Activated T-helper 2 cell treated with anti-CD3 and anti-CD28 coated beads, Interferon-gamma antibody, Interleukin-2, Interleukin-4, amounts not matched to agents 10 μg/mL and 5 μg/mL and 100 μg/mL, durations not matched to agents 14 hours and 24 hours and 36 hours (primary cell): ENCODE measurements at regions not wholly inside any gene's neighbourhood (a gene's known extent, or its start where the extent isn't known, plus 50 kb on each side); places are given as distances from the start of the nearest gene placed in this dataset.

Experiments
- DNase-seq: peaks from one replicate; pipeline ENCODE4 v3.0.0; 2021; ENCODE audit warnings: low spot score
- H3K27ac Mint-ChIP-seq: one replicate; pipeline ENCODE4 v1.8.0; 2021; ENCODE audit warnings: mixed read lengths
- H3K27me3 Mint-ChIP-seq: one replicate; pipeline ENCODE4 v1.8.0; 2021; ENCODE audit warnings: low read depth, mixed read lengths
- H3K36me3 Mint-ChIP-seq: one replicate; pipeline ENCODE4 v1.8.0; 2021; ENCODE audit warnings: low read depth, mixed read lengths
- H3K4me1 Mint-ChIP-seq: one replicate; pipeline ENCODE4 v1.8.0; 2021; ENCODE audit warnings: low read depth, mixed read lengths
- H3K4me3 Mint-ChIP-seq: one replicate; pipeline ENCODE4 v1.8.0; 2021; ENCODE audit warnings: low read depth, mild to moderate bottlenecking, moderate library complexity, mixed read lengths
- H3K9me3 Mint-ChIP-seq: one replicate; pipeline ENCODE4 v1.8.0; 2021; ENCODE audit warnings: mixed read lengths
- intact Hi-C: fragments of 100-400 bp; cut with micrococcal nuclease; formaldehyde crosslinking; loops from one replicate; pipeline ENCODE4 v1.15.1; 2023

DNA sequence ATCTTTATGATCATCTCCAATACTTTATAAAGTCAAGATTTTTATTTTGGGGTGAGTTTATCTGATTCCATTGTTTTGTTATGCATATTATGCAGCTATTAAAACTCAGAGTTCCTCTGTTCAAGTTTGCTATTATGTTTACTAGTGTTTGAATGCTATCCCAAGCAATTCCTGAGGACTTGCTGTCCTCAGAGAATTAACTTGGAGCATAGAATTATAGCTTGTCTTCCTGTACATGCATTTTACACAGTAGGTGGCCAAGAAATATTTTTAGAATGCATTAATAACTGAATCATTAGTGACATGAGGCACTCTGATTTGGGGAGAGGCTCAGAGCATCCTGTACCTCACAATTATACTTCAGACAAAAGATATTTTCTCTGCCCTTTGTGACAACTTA, 195.6 kb upstream of the MIR17HG start:
- H3K27me3 Mint-ChIP-seq = no peaks in the 10 kb centered on the region
- H3K4me1 Mint-ChIP-seq = no peaks in the 10 kb centered on the region
- no peaks in the 10 kb centered on the region for H3K36me3 Mint-ChIP-seq
- no peak overlapping the region for H3K27ac Mint-ChIP-seq
- H3K4me3 Mint-ChIP-seq = no peak overlapping the region
- intact Hi-C loops = no loop called here
- no peak for DNase-seq
- no peaks in the 10 kb centered on the region for H3K9me3 Mint-ChIP-seq

DNA sequence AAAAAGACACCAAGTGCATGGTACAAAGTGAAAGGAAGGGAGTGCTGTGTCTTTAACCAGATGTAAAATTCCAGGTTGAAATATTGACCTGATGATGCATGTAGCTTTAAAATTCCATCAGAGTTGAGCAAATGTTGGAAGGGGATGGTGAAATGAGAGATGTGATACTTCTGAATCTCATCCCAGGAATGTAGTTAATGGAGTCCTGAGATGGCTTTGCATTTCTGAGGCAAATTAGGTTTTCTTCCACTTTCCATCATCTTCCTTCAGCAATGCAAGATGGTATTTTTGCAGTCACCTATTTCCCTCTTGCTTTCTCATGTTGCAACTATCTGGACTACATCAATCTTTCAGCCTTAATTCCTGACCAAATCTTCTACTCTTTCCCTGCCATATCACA, 194.1 kb upstream of the MIR17HG start:
- no peak overlapping the region for H3K4me3 Mint-ChIP-seq

DNA sequence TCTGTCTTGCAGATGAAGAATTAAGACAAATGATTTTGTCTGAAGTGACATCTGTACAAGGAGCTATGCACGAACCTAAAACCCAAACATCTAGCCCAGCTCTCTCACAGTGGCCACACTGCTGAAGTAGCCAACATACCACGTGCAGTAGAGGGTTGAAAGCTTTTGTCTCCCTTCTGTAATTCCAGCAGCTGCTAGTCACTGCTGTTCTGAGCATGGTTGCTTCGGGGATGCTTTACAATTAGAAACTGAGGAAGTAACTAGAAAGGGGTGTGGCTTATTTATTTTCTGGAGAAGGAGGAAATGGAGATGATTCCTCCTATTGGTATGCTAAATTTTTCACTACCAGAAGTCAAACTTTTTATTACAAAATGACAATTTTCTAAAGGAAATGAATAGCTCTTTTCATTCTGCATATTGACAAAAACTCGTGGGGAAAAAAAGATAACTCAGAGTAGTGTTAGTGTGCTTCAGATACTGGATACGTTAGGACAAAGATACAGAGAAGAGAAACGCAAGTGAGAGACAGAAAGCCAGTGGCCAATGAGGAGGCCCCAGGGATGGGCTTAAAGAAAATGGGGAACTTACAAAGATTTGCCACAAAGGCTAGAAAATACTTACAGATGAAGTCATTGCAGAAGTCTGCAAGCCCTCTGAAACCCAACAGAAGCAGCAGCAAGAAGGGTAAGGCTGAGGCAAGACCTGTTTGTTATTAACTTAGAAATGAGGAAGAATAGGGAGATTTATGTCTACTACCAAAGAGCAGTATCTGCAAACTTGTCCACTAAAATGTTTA, 192.7 kb upstream of the MIR17HG start:
- no peak overlapping the region for H3K4me3 Mint-ChIP-seq

More for the DNA sequence above, 194.1 kb upstream of the MIR17HG start:
- no peaks in the 10 kb centered on the region for H3K27me3 Mint-ChIP-seq
- intact Hi-C loops = no loop called here
- H3K4me1 Mint-ChIP-seq = no peaks in the 10 kb centered on the region
- H3K9me3 Mint-ChIP-seq = no peaks in the 10 kb centered on the region
- no peaks in the 10 kb centered on the region for H3K36me3 Mint-ChIP-seq
- DNase-seq = no peak
- no peak overlapping the region for H3K27ac Mint-ChIP-seq

DNA sequence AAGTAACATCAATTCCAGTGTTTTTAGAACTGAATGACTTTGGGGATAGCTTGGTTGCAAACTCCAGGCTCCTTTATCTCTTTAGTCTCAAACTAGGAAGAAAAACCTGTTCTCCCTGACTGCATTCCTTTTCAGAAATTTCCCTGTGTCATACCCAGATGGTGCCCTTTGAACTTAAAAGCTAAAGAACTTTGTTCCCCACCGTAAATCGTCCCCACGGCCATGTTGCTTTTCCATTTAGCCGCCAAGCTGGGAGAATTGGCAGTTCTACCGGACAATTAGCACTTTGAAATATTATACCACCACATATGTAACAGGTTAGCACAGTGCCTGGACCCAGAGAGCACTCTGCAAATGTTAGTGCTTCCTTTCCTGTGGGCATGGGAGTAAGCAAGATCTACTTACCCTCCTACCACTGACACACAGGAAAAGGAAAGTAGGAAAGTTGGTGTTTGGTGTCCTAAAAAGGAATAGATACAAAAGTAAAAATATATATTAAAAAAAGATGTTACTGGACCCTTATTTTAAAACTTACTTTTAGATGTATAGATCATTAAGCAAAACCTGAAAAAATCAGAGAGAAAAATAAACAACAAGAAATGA, 191.9 kb upstream of the MIR17HG start:
- H3K27ac Mint-ChIP-seq = no peak overlapping the region
- H3K36me3 Mint-ChIP-seq = no peaks in the 10 kb centered on the region
- H3K27me3 Mint-ChIP-seq = peaks cover 4% of the 10 kb centered on the region
- intact Hi-C loops = no loop called here
- no peak for DNase-seq
- no peak overlapping the region for H3K4me3 Mint-ChIP-seq
- H3K4me1 Mint-ChIP-seq = no peaks in the 10 kb centered on the region
- no peaks in the 10 kb centered on the region for H3K9me3 Mint-ChIP-seq

More for the DNA sequence above, 192.7 kb upstream of the MIR17HG start:
- Mint-ChIP-seq H3K9me3 (no peaks in the 10 kb centered on the region), H3K27me3 (peaks cover 4% of the 10 kb centered on the region), H3K36me3 (no peaks in the 10 kb centered on the region), H3K4me1 (no peaks in the 10 kb centered on the region), H3K27ac (no peak overlapping the region)
- intact Hi-C loops = no loop called here
- no peak for DNase-seq

DNA sequence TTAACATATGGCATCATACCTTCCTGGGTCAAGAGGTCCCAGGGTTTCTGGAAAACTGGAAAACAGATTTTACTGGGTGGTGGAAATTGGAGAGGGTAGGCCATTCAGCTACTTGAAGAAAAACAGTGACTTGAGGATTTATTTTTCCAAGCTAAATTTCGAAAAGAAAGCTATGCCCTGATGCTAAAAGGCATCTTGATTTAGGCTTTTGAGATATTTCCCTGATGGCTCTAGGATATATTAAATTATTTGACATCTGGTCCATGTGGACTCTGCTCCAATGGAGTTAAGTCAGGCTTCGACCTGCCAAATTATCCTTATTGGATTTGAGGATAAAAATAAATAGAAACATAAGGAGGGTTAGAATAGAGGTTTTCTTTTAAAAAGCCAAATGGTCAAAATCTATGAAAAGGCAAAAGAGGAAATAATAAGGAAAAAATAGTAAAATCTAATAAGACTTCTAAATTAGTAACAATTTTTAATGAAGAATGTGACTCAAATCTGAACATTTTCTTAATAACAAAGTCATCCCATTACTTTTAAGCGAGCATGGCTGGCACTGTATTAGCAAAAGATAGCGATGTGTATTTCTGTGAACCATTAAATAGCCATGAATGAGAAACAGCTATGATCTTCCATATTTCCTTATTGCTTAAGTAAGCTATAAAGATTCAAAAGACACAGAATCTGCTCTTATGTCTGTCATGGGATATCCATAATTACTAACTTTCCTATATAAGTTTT, 190.0 kb upstream of the MIR17HG start:
- intact Hi-C loops = no loop called here
- H3K9me3 Mint-ChIP-seq = no peaks in the 10 kb centered on the region
- no peak overlapping the region for H3K4me3 Mint-ChIP-seq
- no peaks in the 10 kb centered on the region for H3K36me3 Mint-ChIP-seq
- H3K27me3 Mint-ChIP-seq = peaks cover 4% of the 10 kb centered on the region
- H3K27ac Mint-ChIP-seq = no peak overlapping the region
- no peak for DNase-seq
- H3K4me1 Mint-ChIP-seq = no peaks in the 10 kb centered on the region

DNA sequence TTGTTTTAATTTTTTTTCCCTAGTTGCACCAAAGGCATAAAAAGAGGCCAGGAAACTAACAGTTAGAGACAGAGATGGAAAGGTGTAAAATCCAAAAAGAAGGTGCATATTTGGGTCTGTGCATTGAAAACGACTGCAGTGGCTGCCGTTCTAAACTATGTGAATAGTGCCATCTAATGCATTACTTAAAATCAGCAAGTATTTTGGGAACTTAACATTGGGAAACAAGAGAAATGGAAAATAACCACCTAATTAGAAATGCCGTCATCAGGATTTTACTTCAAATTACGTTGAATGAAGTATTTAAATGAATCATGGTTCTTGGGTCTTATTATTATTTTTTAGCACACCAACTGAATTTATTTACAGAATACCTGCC, 189.5 kb upstream of the MIR17HG start:
- Mint-ChIP-seq H3K36me3 (no peaks in the 10 kb centered on the region), H3K4me3 (no peak overlapping the region), H3K27me3 (peaks cover 4% of the 10 kb centered on the region), H3K9me3 (no peaks in the 10 kb centered on the region), H3K27ac (no peak overlapping the region), H3K4me1 (no peaks in the 10 kb centered on the region)
- intact Hi-C loops = no loop called here
- no peak for DNase-seq

DNA sequence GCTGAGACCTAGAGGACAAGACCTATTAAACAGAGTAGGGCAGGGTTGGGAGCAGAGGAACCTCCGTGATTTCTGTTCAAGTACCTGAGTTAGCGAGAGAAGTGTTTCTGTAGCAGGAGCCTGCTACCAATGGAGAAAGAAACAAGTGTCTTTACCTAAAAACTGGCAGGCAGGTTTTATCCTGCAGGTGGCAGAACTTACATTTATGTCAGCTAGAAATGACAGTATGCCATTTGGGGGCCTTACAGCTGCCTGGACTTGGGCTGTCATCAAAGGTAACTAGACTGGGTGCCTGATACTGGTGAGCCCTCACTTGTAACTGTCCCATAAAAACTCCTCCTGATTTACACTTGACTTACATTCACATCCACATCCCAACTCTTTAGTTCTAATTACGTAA, 185.3 kb upstream of the MIR17HG start:
- DNase-seq = no peak
- Mint-ChIP-seq H3K27ac (no peak overlapping the region), H3K4me3 (no peak overlapping the region), H3K4me1 (no peaks in the 10 kb centered on the region), H3K36me3 (no peaks in the 10 kb centered on the region), H3K27me3 (peaks cover 4% of the 10 kb centered on the region), H3K9me3 (no peaks in the 10 kb centered on the region)
- intact Hi-C loops = no loop called here

DNA sequence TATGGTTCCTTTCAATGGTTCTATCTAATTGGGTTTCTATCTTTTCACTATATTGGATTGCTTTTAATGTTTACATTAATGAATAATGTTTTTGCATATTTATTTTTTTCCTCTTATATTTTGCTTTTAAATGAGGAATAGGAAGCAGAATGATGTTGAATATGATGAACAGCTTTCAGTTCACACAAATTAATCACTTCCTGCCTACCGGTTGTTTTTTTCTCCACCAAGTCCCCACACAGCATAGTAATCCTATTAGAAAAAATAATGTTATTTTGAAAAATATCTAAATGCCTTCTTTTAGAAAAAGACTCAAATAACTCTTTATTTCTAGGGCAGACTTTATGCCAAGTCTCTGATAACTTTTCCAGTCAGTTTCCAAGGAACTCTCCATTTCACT, 184.9 kb upstream of the MIR17HG start:
- intact Hi-C loops = no loop called here
- Mint-ChIP-seq H3K36me3 (no peaks in the 10 kb centered on the region), H3K4me1 (no peaks in the 10 kb centered on the region), H3K4me3 (no peak overlapping the region), H3K27me3 (peaks cover 4% of the 10 kb centered on the region), H3K9me3 (no peaks in the 10 kb centered on the region), H3K27ac (no peak overlapping the region)
- no peak for DNase-seq

DNA sequence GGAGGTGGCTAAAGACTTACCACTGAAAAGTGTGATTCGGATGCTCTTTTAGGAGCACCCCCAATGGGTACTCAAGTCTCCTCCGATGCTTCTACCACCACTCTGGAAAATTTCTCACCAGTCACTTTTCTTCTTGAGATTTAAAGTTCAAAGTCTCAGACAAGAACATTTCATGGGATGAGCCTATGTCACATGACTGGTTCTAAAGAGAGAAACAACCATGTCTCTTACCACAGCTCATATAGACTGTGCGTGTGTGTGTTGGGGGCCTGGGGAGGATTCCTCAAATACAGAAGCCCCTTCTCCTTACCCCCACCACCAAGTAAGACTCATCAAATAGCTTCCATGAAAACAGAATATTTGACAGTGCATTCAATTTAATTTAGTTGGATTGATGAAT, 181.7 kb upstream of the MIR17HG start:
- DNase-seq = no peak
- H3K36me3 Mint-ChIP-seq = no peaks in the 10 kb centered on the region
- H3K4me1 Mint-ChIP-seq = no peaks in the 10 kb centered on the region
- no peaks in the 10 kb centered on the region for H3K27me3 Mint-ChIP-seq
- H3K9me3 Mint-ChIP-seq = no peaks in the 10 kb centered on the region
- intact Hi-C loops = no loop called here
- no peak overlapping the region for H3K27ac Mint-ChIP-seq
- H3K4me3 Mint-ChIP-seq = no peak overlapping the region

DNA sequence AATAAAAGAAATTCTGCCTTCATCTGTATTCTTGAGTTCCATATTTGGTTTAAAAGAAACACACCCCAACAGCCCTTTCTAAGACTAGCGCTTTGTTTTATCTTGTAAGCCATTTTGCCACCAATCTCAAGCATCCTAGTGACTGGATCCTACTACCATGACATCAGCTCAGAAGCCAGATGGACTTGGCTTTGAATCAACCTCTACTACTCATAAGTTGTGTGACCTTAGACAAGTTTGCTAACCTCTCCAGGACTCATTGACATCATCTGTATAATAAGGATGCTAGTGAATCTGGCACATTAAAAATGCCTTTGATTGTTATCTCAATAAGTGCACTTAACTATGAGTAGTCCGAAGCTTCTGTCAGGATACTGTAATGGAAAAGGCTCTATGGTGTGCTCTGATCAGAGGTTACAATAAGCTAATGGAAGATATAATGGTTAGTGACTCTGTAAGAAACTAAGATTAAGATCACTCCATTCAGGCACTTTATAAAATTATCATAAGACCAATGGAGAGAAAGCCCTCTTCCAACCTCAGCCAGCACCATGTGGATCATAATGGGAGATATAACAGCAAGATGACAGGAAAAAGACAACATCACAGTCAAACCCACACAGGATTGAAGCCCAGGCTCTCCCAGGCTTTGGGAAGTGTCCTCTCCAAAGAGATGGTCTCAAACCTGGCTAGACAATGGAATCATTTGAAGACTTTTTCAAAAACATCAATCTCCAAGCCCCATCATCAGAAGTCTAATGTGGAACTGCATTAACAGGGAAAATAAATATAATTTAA, 180.6 kb upstream of the MIR17HG start:
- Mint-ChIP-seq H3K27ac (no peak overlapping the region), H3K4me3 (no peak overlapping the region), H3K36me3 (no peaks in the 10 kb centered on the region), H3K9me3 (no peaks in the 10 kb centered on the region), H3K4me1 (no peaks in the 10 kb centered on the region), H3K27me3 (no peaks in the 10 kb centered on the region)
- DNase-seq = no peak
- intact Hi-C loops = no loop called here

DNA sequence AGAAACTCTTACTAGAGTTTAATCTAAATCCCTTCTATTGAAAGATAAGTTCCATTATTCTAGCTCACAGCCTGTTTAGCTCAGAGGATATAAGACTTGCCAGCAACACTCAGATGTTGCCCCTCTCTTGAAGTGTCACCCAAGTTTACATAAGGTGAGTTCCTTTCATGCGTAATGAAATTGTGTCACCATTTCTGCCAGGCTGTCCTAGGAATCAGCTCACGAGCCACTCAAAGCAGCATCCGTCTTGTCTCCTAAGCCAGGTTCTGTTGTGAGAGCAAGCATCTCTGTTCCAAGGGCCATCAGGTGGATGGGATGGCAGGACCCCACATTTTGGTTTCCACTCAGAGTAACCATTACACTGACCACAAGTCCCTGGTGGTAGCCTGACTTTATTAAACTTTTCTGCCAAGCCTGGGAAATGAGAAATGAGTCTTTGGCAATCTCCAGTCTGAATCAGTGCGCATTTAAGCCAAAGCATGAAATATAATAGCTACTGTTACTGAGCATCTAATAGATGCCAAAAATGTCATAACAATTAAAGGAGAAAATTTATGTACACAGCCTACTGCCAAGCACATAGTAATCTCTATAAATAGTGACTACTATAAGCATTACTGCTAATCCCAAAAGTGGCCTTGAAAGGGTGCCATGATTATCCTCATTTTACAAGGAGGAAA, 179.6 kb upstream of the MIR17HG start:
- H3K27me3 Mint-ChIP-seq = no peaks in the 10 kb centered on the region
- no peak overlapping the region for H3K27ac Mint-ChIP-seq
- no peaks in the 10 kb centered on the region for H3K4me1 Mint-ChIP-seq
- no peaks in the 10 kb centered on the region for H3K9me3 Mint-ChIP-seq
- H3K36me3 Mint-ChIP-seq = no peaks in the 10 kb centered on the region
- no peak for DNase-seq
- intact Hi-C loops = no loop called here
- H3K4me3 Mint-ChIP-seq = no peak overlapping the region

DNA sequence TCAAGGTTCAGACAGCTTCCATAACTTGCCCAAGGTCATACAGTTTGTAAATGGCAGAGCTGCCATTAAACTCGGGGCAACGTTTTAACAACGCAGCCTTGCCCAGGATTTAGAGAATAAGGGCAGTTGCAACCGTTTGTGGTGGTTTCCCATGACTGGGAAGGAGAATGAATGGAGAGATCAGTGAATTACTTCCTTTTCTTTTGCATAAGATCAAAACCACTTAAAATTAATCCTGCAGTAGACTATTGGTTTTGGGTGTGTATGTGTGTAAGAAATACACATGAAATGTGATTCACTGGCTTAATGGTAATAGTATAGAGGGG, 179.1 kb upstream of the MIR17HG start:
- intact Hi-C loops = no loop called here
- Mint-ChIP-seq H3K4me1 (no peaks in the 10 kb centered on the region), H3K36me3 (no peaks in the 10 kb centered on the region), H3K27ac (no peak overlapping the region), H3K4me3 (no peak overlapping the region), H3K27me3 (no peaks in the 10 kb centered on the region), H3K9me3 (no peaks in the 10 kb centered on the region)
- no peak for DNase-seq
